ENCODE measurements at regions not wholly inside any gene's neighbourhood (a gene's known extent, or its start where the extent isn't known, plus 50 kb on each side); places are given as distances from the start of the nearest gene placed in this dataset.
A peak's percentile ranks its signal among the peaks of the same experiment; 100 is the strongest.

DNA sequence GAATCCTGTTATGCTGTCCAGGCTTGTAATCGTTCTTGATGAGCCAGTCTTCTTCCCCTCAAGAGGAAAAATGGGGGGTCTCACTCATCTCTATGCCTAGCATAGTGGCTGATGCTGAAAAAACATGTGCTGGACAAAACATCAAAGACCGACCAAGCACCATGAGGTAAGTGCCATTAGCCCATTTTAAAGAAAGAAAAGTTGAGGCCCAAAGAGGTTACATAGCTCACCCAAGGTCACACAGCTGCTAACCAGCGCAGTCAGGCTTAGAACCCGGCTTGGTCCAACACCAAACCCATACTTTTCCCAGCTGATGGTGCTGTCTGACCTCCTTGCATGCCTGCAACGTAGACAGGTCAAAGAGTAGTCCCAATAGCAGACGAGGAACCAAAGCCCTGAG is 156.4 kb downstream of the INHBB start:
- POLR2A ChIA-PET (ENCODE audit: low non-redundant PET): no interaction called here
- no peak for DNase-seq (ENCODE audit: low spot score)
- TF ChIP-seq, protein P1, sequence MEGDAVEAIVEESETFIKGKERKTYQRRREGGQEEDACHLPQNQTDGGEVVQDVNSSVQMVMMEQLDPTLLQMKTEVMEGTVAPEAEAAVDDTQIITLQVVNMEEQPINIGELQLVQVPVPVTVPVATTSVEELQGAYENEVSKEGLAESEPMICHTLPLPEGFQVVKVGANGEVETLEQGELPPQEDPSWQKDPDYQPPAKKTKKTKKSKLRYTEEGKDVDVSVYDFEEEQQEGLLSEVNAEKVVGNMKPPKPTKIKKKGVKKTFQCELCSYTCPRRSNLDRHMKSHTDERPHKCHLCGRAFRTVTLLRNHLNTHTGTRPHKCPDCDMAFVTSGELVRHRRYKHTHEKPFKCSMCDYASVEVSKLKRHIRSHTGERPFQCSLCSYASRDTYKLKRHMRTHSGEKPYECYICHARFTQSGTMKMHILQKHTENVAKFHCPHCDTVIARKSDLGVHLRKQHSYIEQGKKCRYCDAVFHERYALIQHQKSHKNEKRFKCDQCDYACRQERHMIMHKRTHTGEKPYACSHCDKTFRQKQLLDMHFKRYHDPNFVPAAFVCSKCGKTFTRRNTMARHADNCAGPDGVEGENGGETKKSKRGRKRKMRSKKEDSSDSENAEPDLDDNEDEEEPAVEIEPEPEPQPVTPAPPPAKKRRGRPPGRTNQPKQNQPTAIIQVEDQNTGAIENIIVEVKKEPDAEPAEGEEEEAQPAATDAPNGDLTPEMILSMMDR (conservative IDR thresholded peaks at IDR 0.05; ENCODE audit: low read depth): no peak
- CTCF ChIA-PET: no interaction called here
- no peak overlapping the region for H3K27ac ChIP-seq

DNA sequence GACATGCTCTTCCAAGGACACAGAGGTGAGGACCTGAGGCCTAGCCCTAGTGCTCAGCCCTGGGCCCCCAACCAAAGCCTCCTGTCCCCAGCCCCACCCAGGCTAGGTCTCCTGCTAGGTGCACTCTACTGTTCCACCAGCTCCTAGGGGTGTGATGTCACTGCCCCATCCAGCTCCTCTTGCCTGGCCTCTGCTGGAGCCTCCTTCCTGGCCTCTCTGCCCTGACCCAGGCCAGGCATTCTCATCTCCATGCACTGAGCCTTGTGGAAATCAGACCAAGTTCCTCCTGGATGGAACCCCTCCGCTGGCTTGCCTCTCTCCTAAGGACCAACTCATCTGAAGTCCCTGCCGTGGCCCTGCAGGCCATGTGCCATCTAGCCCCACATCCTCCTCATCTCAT is 156.8 kb downstream of the INHBB start:
- ChIA-PET POLR2A (ENCODE audit: low non-redundant PET) (no interaction called here), CTCF (no interaction called here)
- DNase-seq (ENCODE audit: low spot score): no peak
- TF ChIP-seq, protein P1 (conservative IDR thresholded peaks at IDR 0.05; ENCODE audit: low read depth): no peak
- no peak overlapping the region for H3K27ac ChIP-seq

DNA sequence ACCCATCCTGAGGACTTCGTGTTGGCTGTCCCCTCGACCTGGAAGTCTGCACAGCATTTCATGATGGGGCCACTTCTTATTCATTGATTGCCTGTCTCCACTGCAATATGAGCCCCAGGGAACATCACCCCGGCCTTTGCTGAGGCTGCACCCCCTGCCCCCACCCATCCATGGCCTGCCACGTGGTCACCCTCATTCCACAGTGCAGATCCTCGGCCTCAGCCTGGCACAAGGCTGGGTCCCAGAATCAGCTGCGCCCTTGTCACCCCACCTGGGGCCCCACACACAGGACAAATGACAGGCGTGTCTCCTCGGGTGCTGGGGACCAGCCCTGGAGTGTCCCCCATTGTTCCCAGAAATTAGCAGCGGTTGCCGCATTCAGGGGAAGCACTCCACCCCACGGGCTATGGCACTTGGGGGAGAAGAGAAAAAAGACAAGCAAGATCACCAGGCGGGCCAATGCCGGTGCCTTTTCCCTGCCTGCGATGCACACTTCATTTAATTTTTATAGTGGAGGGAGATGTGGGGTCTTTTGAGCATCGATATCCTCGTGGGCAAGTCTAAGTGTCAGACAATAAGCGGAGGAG is 157.4 kb downstream of the INHBB start:
- TF ChIP-seq, protein P1 (conservative IDR thresholded peaks at IDR 0.05; ENCODE audit: low read depth): no peak
- no peak for DNase-seq (ENCODE audit: low spot score)
- H3K27ac ChIP-seq: no peak overlapping the region
- ChIA-PET CTCF (interaction anchor here (0.6 kb wide), 1 partner anchor 393 kb away, joined by 3 read pairs; no protein-coding TSS in a partner anchor), POLR2A (ENCODE audit: low non-redundant PET) (no interaction called here)

DNA sequence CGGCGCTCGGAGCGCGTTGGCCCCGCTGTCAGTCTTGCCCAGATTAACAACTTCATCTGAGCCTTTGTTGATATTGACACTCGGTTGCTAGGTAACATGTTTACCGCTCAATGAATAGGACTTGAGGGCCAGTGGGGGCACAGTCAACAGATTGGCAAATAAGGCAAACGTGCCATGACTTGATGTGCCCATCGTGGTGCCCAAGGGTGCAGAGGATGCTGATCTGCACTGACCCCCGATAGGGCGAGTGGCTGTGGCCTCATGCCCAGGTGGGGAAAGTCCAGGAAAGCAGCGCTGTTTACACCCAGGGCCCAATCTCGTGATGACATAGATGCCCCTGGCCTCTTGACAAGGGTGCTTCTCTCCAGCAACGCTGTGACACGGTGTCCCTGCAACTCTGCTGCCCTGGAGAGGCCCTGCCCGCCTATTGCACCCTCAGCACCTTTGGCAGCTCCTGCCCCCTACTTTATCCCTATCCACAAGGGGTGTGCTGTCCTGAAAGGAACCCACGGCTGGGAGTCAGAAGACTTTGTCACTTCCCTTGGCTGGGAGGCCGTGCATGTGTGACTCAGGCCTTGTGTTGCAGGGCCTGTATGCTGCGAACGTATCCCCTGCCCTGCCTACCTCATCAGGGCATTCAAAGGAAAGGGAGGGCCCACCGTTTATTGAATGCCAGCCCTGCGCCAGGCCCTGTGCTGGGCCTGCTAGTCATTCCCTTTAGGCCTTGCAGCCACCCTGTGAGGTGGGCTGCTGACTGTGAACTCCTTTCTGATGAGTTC is 158.0 kb downstream of the INHBB start:
- TF ChIP-seq, protein P1 (conservative IDR thresholded peaks at IDR 0.05; ENCODE audit: low read depth): no peak
- DNase-seq (ENCODE audit: low spot score): no peak
- ChIA-PET CTCF (interaction anchor here (0.6 to 0.7 kb wide), 2 partner anchors 23 to 393 kb away, joined by 3 read pairs; no protein-coding TSS in a partner anchor), POLR2A (ENCODE audit: low non-redundant PET) (no interaction called here)
- no peak overlapping the region for H3K27ac ChIP-seq

DNA sequence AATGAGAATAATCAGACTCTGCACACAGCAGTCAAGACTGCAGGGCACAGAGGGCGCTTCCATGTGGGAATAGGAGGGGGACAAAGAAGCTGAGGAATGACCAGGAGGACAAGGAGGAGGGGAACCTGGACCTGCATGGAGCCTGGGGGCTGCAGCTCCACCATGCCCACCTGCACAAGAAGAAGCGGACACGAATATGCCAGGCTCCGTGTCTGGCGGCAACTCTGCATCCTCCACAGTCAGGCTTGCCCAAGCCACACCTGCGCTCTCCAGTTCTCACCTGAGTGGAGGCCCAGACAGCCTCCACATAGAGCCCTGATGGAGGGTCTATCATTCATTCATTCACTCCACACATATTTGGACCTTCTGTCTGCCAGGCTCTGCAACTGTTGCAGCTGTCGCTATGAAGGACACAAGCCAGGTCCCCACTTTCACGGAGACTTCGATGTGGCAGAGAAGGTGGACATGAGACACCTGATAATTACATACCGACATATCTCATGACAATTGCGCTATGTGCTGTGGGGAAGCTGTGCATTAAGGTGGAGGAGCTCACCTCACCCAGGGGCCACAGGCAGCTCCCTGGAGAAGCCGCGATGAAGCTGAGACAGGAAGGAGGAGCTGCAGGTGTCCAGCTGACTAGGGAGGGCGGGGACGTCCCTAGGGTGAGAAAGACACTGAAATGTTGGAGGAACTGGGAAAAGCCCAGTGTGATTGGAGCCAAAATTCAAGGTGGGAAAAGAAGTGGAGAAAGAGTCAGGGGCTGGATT is 159.2 kb downstream of the INHBB start:
- ChIA-PET CTCF (interaction anchor here (0.6 to 0.7 kb wide), 2 partner anchors 11 to 22 kb away, joined by 3 read pairs; no protein-coding TSS in a partner anchor), POLR2A (ENCODE audit: low non-redundant PET) (no interaction called here)
- H3K27ac ChIP-seq: no peak overlapping the region
- no peak for DNase-seq (ENCODE audit: low spot score)
- TF ChIP-seq, protein P1 (conservative IDR thresholded peaks at IDR 0.05; ENCODE audit: low read depth): no peak

DNA sequence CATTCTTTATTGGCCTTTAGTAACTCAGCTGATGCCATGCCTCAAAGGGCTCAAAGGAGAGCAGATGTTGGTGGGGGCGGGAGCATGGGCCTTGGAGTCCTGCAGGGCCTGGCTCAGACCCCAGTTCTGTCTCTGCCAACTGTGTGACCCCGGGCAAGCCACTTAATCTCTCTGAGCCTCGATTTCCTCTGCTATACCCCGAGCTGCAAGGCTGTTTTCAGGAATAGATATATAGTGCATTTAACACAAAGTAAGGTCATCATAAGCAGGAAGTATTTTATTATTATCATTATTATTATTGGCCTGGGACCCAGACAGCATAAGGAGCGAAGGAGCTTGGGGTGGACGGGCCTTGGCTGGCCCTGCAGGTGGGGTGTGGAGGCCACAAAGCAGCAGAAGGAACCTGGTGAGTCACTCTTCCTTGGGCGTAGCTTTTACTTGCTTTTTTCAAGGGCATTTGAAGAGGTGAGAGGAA is 162.7 kb downstream of the INHBB start:
- peak; percentile 49 for DNase-seq (ENCODE audit: low spot score)
- POLR2A ChIA-PET (ENCODE audit: low non-redundant PET): no interaction called here
- CTCF ChIA-PET: interaction anchor here (0.6 to 1.3 kb wide), 6 partner anchors 12 to 172 kb away, joined by 3 to 5 read pairs (median 4); no protein-coding TSS in a partner anchor
- H3K27ac ChIP-seq: peak overlapping the region; percentile 78
- TF ChIP-seq, protein P1 (conservative IDR thresholded peaks at IDR 0.05; ENCODE audit: low read depth): no peak
